ENCODE measurements at regions not wholly inside any gene's neighbourhood (a gene's known extent, or its start where the extent isn't known, plus 50 kb on each side); places are given as distances from the start of the nearest gene placed in this dataset.

DNA sequence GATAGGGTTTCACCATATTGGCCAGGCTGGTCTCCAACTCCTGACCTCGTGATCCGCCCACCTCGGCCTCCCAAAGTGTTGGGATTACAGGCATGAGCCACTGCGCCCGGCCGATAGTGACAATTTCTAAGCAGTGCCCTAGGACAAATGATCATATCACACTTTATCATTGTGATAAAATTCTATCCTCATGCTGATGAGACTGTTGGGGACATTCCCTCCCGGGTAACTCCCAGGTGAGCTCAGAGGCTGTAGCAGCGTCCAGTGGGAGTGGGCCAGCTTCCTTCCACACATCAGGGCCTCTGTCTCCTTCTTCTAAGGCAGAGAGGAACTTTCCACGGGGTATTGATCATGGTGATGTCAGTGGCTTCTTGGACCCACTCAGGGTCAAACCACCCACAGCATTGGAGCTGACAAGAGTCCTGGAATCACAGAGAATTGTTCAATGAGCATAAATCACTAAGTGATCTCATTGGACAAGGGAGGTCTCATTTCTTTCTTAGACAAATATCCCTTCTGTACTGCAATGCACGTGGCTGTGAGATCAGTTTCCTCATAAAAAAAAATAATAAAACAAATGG is 256.1 kb downstream of the KLF6 start:
- intact Hi-C loops (cut with DNase I): no loop called here

DNA sequence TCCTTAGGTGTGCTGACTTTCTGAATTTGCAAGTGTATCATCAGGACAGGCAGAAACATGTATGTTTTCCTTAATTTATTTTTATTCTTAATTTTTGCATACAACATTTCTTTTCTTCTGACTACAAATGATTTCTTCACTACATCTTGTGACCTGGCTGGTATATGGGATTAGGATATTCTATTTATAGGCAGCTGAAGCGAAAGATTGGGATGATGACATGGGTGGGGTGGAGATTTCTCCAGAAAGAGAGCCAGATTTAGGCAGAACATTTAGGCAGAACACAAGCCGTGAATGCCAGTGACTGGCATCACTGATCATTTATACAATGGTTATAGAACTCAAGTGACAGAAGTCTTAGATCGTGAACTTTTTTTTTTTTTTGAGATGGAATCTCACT is 256.7 kb downstream of the KLF6 start:
- peaks cover 0 to 42% (median 32%) of the 10 kb centered on the region in 9 donors for H3K4me1 ChIP-seq
- no peaks in the 10 kb centered on the region for H3K36me3 ChIP-seq
- WGBS, 2 donors: 68 to 77% methylated on average over 3 of the region's 3 CpGs
- ATAC-seq: no peak
- H3K27ac ChIP-seq: peak overlapping the region in 6 of 10 donors; percentile 58 to 77 (median 64)
- no peaks in the 10 kb centered on the region for H3K27me3 ChIP-seq
- DNase-seq: no peak
- H3K4me3 ChIP-seq: no peak overlapping the region
- TF ChIP-seq, protein P1, sequence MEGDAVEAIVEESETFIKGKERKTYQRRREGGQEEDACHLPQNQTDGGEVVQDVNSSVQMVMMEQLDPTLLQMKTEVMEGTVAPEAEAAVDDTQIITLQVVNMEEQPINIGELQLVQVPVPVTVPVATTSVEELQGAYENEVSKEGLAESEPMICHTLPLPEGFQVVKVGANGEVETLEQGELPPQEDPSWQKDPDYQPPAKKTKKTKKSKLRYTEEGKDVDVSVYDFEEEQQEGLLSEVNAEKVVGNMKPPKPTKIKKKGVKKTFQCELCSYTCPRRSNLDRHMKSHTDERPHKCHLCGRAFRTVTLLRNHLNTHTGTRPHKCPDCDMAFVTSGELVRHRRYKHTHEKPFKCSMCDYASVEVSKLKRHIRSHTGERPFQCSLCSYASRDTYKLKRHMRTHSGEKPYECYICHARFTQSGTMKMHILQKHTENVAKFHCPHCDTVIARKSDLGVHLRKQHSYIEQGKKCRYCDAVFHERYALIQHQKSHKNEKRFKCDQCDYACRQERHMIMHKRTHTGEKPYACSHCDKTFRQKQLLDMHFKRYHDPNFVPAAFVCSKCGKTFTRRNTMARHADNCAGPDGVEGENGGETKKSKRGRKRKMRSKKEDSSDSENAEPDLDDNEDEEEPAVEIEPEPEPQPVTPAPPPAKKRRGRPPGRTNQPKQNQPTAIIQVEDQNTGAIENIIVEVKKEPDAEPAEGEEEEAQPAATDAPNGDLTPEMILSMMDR (IDR thresholded peaks at IDR 0.05): no peak
- intact Hi-C loops (cut with DNase I): no loop called here
- H3K9me3 ChIP-seq: peaks cover 0 to 10% (median 0%) of the 10 kb centered on the region in 11 donors

More for the DNA sequence above, 256.1 kb downstream of the KLF6 start:
- peaks cover 0 to 10% (median 0%) of the 10 kb centered on the region in 11 donors for H3K9me3 ChIP-seq
- H3K4me1 ChIP-seq: peaks cover 0 to 42% (median 32%) of the 10 kb centered on the region in 9 donors
- DNase-seq: no peak
- H3K27me3 ChIP-seq: no peaks in the 10 kb centered on the region
- H3K36me3 ChIP-seq: no peaks in the 10 kb centered on the region
- no peak overlapping the region for H3K4me3 ChIP-seq
- peak overlapping the region in 5 of 10 donors; percentile 31 to 77 (median 62) for H3K27ac ChIP-seq
- 86% methylated on average over 10 of the region's 10 CpGs for WGBS, 2 donors
- TF ChIP-seq, protein P1 (IDR thresholded peaks at IDR 0.05): no peak
- no peak for ATAC-seq

DNA sequence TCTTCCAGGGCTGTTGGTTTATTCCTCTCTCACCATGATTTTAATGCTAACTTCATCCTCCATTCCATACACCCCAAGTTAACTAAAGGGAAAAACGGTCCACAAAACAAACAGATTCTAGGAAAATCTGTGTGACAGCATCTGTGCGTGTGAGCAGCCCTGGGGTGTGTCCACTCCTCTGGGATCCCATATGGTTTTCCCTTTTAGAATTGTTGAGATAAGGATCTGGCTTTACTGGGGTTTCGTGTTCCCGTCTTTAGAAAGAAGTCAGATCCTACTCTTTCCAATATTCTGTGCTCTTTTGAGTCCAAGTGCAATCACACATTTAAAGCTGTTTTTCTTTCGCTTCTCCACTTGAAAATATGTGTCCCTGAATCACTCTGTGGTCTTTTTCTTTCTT is 257.1 kb downstream of the KLF6 start:
- peaks cover 0 to 10% (median 0%) of the 10 kb centered on the region in 11 donors for H3K9me3 ChIP-seq
- TF ChIP-seq, protein P1 (IDR thresholded peaks at IDR 0.05): no peak
- no peaks in the 10 kb centered on the region for H3K27me3 ChIP-seq
- peak overlapping the region in 8 of 10 donors; percentile 12 to 77 (median 62) for H3K27ac ChIP-seq
- no peak for DNase-seq
- intact Hi-C loops (cut with DNase I): no loop called here
- 41 to 64% methylated on average over 5 of the region's 5 CpGs for WGBS, 2 donors
- peaks cover 0 to 42% (median 32%) of the 10 kb centered on the region in 9 donors for H3K4me1 ChIP-seq
- no peaks in the 10 kb centered on the region for H3K36me3 ChIP-seq
- ATAC-seq: peak in 5 of 8 donors; percentile 16 to 71 (median 23)
- no peak overlapping the region for H3K4me3 ChIP-seq

DNA sequence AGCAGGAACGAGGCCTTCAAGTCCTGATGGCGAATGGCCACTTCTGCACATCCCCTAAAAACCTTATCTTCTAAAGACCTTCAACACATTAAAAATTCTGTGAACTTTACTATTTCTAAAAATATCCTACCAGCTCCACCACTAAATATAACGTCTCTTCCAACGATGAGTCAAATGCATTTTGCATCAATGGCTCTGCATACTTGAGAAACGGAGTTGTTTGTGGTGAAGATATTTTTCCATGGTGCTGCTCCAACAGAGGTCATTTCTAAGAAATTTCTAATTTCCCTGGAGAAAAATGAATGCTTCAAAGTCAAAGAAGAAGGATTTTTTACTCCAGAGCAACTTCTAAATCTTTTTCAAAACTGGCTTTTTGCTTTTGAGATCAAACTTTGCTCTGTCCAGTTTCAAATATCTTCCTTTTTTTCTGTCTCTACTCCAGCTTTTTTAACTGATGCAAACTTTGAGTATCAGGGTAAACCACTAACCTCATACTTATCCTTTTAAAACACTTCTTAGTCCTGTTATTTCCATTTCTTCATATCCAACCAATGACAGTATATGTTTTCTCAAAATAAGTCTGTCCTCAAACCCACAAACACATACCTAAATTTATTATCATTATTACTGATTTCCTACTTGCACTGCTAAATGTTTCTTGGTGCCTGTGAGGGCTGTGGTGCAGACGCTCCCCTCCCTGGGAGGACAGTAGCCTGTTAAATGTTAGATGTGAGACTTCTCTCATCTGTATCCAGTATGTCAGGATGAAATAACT is 258.1 kb downstream of the KLF6 start:
- Histone ChIP-seq H3K9me3 (peaks cover 0 to 10% (median 0%) of the 10 kb centered on the region in 11 donors), H3K4me1 (peaks cover 0 to 42% (median 32%) of the 10 kb centered on the region in 9 donors), H3K27ac (peak overlapping the region in 9 of 10 donors; percentile 17 to 77 (median 62)), H3K4me3 (no peak overlapping the region), H3K27me3 (no peaks in the 10 kb centered on the region), H3K36me3 (no peaks in the 10 kb centered on the region)
- intact Hi-C loops (cut with DNase I): no loop called here
- TF ChIP-seq, protein P1 (IDR thresholded peaks at IDR 0.05): no peak
- ATAC-seq (peak in 6 of 8 donors; percentile 65 to 83 (median 79)), DNase-seq (peak in 1 of 2 donors; percentile 36)
- 57 to 59% methylated on average over 6 of the region's 6 CpGs for WGBS, 2 donors
